ENCODE measurements at regions not wholly inside any gene's neighbourhood (a gene's known extent, or its start where the extent isn't known, plus 50 kb on each side); places are given as distances from the start of the nearest gene placed in this dataset.

- no peak for TF ChIP-seq EZH2phosphoT487 (IDR thresholded peaks at IDR 0.05; ENCODE audit: low read depth)
- TF ChIP-seq CTCF (IDR thresholded peaks at IDR 0.05; ENCODE audit: low read depth, low read length), result no peak
- Histone ChIP-seq H2AFZ (ENCODE audit: low read depth, low read length) (no peak overlapping the region), H3K9me3 (ENCODE audit: insufficient read depth, low read length) (no peaks in the 10 kb centered on the region), H3K4me2 (ENCODE audit: low read length) (no peak overlapping the region), H3K36me3 (replicated peaks; ENCODE audit: low read depth, low read length) (no peaks in the 10 kb centered on the region), H3K4me1 (ENCODE audit: low read length) (no peaks in the 10 kb centered on the region), H3K79me2 (ENCODE audit: low read length) (no peaks in the 10 kb centered on the region), H3K27me3 (ENCODE audit: low read depth, low read length) (no peaks in the 10 kb centered on the region), H4K20me1 (ENCODE audit: insufficient read depth, low read length) (no peaks in the 10 kb centered on the region), H3K27ac (ENCODE audit: low read length) (no peak overlapping the region), H3K4me3 (ENCODE audit: low read length) (no peak overlapping the region), H3K9ac (ENCODE audit: low read length) (no peak overlapping the region)
Measured at GRCh38 chr18:2027016-2027415, 544.3 kb downstream of the METTL4 start.

- TF ChIP-seq EZH2phosphoT487 (IDR thresholded peaks at IDR 0.05; ENCODE audit: low read depth) (no peak), CTCF (IDR thresholded peaks at IDR 0.05; ENCODE audit: low read depth, low read length) (no peak)
- H3K79me2 ChIP-seq (ENCODE audit: low read length), result no peaks in the 10 kb centered on the region
- H3K4me3 ChIP-seq (ENCODE audit: low read length), result no peak overlapping the region
- no peaks in the 10 kb centered on the region for H3K4me1 ChIP-seq (ENCODE audit: low read length)
- H3K4me2 ChIP-seq (ENCODE audit: low read length), result no peak overlapping the region
- no peak overlapping the region for H3K9ac ChIP-seq (ENCODE audit: low read length)
- H3K36me3 ChIP-seq (replicated peaks; ENCODE audit: low read depth, low read length), result no peaks in the 10 kb centered on the region
- no peaks in the 10 kb centered on the region for H3K27me3 ChIP-seq (ENCODE audit: low read depth, low read length)
- no peaks in the 10 kb centered on the region for H3K9me3 ChIP-seq (ENCODE audit: insufficient read depth, low read length)
- H2AFZ ChIP-seq (ENCODE audit: low read depth, low read length), result no peak overlapping the region
- no peak overlapping the region for H3K27ac ChIP-seq (ENCODE audit: low read length)
- H4K20me1 ChIP-seq (ENCODE audit: insufficient read depth, low read length), result no peaks in the 10 kb centered on the region
Measured at GRCh38 chr18:2027756-2028155, 543.5 kb downstream of the METTL4 start.

- no peak overlapping the region for H3K27ac ChIP-seq (ENCODE audit: low read length)
- TF ChIP-seq CTCF (IDR thresholded peaks at IDR 0.05; ENCODE audit: low read depth, low read length), result no peak
- TF ChIP-seq EZH2phosphoT487 (IDR thresholded peaks at IDR 0.05; ENCODE audit: low read depth), result no peak
- H3K79me2 ChIP-seq (ENCODE audit: low read length), result no peaks in the 10 kb centered on the region
- no peaks in the 10 kb centered on the region for H3K36me3 ChIP-seq (replicated peaks; ENCODE audit: low read depth, low read length)
- H3K4me1 ChIP-seq (ENCODE audit: low read length), result no peaks in the 10 kb centered on the region
- no peak overlapping the region for H3K9ac ChIP-seq (ENCODE audit: low read length)
- no peak overlapping the region for H3K4me2 ChIP-seq (ENCODE audit: low read length)
- H2AFZ ChIP-seq (ENCODE audit: low read depth, low read length), result no peak overlapping the region
- H4K20me1 ChIP-seq (ENCODE audit: insufficient read depth, low read length), result no peaks in the 10 kb centered on the region
- no peaks in the 10 kb centered on the region for H3K9me3 ChIP-seq (ENCODE audit: insufficient read depth, low read length)
- H3K4me3 ChIP-seq (ENCODE audit: low read length), result no peak overlapping the region
- H3K27me3 ChIP-seq (ENCODE audit: low read depth, low read length), result no peaks in the 10 kb centered on the region
Measured at GRCh38 chr18:2028986-2029385, 542.3 kb downstream of the METTL4 start.

GRCh38 chr18:2030647-2031046 is 540.7 kb downstream of the METTL4 start:
- H3K4me1 ChIP-seq (ENCODE audit: low read length), result no peaks in the 10 kb centered on the region
- H2AFZ ChIP-seq (ENCODE audit: low read depth, low read length), result no peak overlapping the region
- H3K9ac ChIP-seq (ENCODE audit: low read length), result no peak overlapping the region
- H3K4me2 ChIP-seq (ENCODE audit: low read length), result no peak overlapping the region
- TF ChIP-seq CTCF (IDR thresholded peaks at IDR 0.05; ENCODE audit: low read depth, low read length), result no peak
- no peak for TF ChIP-seq EZH2phosphoT487 (IDR thresholded peaks at IDR 0.05; ENCODE audit: low read depth)
- no peaks in the 10 kb centered on the region for H3K36me3 ChIP-seq (replicated peaks; ENCODE audit: low read depth, low read length)
- no peaks in the 10 kb centered on the region for H3K27me3 ChIP-seq (ENCODE audit: low read depth, low read length)
- no peak overlapping the region for H3K27ac ChIP-seq (ENCODE audit: low read length)
- no peaks in the 10 kb centered on the region for H3K9me3 ChIP-seq (ENCODE audit: insufficient read depth, low read length)
- H3K4me3 ChIP-seq (ENCODE audit: low read length), result no peak overlapping the region
- no peaks in the 10 kb centered on the region for H4K20me1 ChIP-seq (ENCODE audit: insufficient read depth, low read length)
- H3K79me2 ChIP-seq (ENCODE audit: low read length), result no peaks in the 10 kb centered on the region

Measured in OCI-LY3 (cell line).